HTR-8/SVneo (cell line): ENCODE measurements at regions not wholly inside any gene's neighbourhood (a gene's known extent, or its start where the extent isn't known, plus 50 kb on each side); places are given as distances from the start of the nearest gene placed in this dataset.

ENCODE experiments used
- DNase-seq: peaks from one replicate; pipeline ENCODE4 v3.0.0; 2011; ENCODE audit warnings: low spot score, mixed read lengths; ENCODE audit not compliant: insufficient read length
- FAIRE-seq: peaks from 2 replicates; lab custom pipeline; 2011; peaks lifted over from hg19 to GRCh38; lab: Jason Lieb, UNC

DNA sequence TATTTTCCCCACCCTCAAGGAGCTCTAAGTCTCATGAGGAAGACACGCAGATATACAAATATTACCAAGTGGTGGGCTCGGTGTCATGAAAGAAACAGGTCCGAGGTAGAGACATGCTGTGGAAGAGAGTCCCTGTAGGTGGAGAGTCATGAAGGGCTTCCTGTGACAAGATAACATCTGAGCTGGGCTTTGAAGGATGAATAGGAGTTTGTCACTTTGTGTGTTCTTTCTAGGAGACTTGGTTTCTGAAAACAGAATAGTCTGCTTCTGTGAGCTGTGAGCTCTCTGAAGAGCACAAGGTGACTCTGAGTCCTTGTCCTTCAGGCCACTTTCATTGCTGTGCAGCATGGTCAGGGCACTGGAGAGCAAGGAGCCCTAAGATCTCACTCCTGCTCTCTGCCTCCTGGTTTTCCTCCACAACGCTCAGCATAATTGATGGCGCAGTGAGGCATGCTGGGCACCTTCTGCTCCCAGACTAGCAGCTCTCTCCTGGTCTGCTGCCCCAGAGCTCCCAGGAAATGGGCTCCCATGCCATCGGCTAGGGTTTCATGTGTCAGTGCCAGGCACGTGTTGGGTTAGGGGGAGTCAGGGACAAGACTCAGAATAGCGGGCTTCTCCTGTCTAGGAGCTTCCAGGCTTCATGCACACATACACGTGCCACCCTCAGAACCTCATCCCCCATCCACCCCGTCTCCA is 209.9 kb upstream of the CSF3R start:
- FAIRE-seq: no peak

DNA sequence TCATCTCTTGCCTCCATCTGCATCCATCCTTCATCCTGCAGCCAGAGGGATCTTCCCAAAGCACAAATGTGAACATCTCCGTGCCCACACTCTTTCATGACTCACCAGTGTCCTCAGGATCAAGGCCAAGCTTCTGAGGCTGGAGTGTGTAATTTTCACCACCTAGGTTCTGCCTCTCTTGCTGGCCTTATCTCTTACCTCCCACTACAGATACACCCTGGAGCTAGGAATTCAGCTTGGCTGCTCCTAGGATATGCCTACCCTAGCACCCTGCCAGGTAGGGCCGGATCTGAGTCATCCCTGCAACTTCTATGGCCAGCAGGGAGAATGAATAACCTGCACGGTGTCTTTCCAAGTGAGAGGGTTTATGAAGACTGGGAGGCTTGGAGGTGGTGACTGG is 208.7 kb upstream of the CSF3R start:
- no peak for FAIRE-seq
- DNase-seq: no peak

More for the DNA sequence above, 209.9 kb upstream of the CSF3R start:
- DNase-seq: no peak

DNA sequence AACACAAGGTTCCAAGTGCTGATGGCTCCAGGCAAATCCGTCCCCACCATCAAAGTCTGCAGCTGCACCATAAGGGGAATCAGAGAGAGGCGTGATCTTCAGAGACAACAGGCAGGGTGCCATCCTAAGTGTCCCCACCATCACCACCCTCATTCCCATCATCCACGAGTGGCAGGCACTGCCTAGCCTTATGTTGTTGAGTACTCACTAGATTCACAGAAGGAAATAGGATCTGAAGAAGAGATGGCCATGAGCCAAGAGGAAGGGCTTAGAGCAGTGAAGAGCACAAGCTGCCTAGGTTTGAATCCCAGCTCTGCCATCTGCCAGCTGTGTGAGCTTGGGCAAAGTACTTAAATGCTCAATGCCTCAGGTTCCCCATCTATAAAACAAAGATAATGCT is 207.3 kb upstream of the CSF3R start:
- FAIRE-seq: no peak
- no peak for DNase-seq

DNA sequence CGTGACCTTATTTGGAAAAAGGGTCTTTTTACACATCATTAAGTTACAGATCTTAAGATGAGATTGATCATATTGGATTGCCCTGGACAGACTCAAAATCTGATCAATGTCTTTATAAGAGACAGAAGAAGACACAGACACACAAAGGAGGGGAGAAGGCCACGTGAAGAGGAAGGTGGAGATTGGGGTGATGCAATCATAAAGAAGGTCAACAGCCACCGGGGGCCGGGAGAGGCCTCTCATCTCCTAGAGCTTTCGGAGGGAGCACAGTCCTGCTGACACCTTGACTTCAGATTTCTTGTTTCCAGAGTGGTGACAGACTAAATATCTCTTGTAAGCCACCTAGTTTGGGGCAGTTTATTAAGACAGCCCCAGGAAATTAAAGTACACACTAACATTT is 204.6 kb upstream of the CSF3R start:
- no peak for FAIRE-seq
- DNase-seq: no peak

DNA sequence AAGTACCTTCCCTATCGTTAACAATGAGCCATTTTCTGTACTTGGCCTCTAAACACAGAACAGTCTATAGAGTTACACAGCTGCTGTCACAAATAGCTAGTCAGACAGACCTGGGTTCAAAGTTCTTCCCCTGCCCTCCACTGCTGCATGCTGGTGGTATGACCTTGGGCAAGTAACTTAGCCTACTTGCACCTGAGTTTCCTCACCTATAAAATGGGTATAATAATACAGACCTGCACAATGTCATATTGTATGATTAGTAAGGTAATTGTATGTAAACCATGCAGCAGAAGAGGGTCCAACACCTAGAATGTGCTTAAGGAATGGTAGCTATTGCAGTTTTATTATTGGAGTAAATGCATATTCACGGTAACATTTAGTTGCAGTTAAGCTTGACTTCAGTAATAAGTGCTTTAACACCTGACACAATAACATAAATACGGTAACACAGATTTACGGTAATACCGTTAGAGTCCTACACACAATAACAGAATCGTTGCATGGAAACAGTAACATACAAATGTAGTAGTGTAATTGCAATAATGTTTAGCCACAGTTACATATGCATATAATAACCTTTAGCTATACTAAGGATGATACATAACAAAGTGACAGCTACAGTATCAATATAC is 193.3 kb upstream of the CSF3R start:
- DNase-seq (no peak), FAIRE-seq (no peak)

DNA sequence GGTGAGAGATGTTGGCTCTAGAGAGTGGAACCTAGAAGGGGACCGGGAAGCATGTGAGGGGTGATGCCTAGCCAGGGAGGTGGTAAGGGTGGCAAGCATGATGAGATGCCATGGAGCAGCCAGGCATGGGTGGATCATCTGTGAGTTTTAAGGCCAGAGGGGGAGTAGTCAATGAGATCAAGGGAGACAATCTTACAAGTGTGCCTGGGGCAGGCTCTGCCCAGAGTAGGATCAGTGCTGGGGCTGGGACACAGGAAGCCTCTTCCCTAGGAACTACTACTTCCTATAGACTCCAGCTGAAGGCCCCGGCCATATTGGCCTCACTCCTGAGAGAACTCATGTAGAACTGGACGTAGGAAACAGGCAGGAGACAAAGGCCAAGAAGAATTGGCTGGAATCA is 192.4 kb upstream of the CSF3R start:
- FAIRE-seq: no peak
- DNase-seq: no peak

DNA sequence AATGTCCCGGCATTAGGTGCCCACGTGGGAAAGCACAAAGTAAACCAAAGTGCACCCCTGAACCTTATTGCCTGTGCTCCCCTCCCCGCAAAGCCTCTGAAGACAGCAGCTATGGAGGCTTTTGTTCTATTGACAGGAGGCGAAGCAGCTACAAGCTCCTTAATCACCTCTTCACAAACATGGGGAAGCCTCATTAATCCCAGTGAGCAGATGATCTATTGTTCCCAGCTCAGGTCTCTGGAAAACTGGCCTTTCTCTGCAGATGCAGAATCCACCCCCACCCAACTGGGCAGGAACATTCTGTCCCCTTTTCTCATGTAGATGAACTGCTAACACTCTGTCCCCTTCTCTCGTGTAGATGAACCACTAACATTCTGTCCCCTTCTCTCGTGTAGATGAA is 190.5 kb upstream of the CSF3R start:
- DNase-seq (no peak), FAIRE-seq (no peak)

DNA sequence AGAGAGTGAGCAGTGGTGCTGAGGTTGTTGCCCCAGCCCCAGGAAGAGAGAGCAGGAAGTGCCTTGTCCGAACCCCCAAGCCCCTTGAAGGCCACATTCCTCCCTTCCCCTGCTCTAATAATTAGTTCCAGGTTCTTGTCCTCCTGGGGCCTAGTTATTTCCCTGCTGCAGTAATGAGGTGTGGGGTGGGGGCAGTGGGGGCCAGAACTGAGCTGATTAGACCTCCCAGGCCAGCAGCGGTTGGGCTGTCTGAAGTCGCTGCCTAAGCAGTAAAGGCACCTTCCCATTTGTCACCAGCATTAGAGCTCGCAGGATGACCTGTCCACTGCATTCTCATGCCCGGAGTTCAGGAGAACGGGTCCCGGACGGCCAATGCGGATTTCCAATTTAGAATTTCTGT is 186.5 kb upstream of the CSF3R start:
- FAIRE-seq: no peak

DNA sequence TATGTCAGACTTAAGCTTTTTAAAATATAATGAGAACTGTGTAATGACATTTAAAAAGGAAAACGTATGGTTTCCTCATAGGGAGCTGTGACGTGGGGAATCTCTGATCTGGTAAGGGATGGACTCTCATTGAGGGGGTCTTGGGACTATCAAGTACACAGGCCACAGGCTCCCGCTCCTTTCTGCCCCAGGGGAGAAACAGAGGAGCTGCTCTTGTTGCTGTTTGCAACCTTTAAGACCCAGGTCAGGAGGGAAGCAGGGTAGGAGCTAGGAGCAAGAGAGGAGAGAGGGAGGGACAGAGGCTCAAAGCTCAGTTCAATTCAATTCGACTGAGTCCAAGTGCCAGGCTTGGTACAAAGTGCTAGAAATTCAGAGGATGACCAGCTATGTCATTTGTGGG is 185.1 kb upstream of the CSF3R start:
- DNase-seq: no peak
- no peak for FAIRE-seq

More for the DNA sequence above, 186.5 kb upstream of the CSF3R start:
- no peak for DNase-seq

DNA sequence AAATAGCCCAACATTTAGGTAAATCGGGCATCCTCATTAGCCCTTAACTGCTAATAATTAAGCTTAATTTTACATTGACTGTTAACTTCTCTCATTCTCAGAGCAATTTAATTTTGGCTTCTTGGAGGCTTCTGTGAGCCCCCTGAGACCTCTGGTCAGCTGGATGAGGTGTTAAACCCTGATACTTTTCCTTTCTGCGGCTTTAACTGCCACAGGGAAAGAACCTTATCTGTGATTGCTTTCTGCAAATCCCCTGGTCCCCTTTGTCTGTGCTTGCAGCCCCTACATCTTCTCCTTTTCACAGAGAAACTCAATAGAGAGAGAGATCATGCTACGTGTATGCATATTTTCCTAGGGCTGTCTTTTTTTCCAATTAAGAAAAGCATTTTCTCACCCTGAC is 184.5 kb upstream of the CSF3R start:
- DNase-seq (no peak), FAIRE-seq (no peak)

DNA sequence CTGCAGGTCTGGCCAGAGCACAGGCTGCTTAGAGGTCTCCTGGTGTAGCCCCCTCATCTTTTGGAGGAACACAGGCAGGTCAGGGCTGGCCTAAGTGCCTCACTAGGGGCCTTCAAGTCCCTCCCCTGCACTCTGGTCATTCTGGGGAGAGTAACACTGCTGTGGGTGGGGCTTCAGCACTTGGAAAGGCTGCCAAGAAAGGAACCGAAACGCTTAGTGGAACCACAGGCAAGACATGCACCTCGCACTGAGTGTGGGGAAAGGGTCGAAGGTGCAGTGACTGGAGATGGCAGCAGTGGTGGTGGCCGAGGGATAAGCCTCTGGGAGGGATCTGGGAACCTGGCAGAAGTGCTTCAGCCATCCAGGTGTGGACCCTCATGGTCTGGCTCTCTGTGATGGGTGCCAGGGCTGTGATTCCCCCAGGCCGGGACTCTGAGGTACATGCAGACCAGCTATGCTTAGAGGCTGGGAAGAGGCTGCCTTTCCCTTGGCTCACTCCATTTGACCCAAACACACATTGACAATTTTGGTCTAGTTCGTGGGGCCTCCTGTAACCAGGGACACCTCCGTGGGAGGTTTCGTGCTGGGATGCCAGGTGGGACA is 182.9 kb upstream of the CSF3R start:
- DNase-seq (no peak), FAIRE-seq (no peak)

DNA sequence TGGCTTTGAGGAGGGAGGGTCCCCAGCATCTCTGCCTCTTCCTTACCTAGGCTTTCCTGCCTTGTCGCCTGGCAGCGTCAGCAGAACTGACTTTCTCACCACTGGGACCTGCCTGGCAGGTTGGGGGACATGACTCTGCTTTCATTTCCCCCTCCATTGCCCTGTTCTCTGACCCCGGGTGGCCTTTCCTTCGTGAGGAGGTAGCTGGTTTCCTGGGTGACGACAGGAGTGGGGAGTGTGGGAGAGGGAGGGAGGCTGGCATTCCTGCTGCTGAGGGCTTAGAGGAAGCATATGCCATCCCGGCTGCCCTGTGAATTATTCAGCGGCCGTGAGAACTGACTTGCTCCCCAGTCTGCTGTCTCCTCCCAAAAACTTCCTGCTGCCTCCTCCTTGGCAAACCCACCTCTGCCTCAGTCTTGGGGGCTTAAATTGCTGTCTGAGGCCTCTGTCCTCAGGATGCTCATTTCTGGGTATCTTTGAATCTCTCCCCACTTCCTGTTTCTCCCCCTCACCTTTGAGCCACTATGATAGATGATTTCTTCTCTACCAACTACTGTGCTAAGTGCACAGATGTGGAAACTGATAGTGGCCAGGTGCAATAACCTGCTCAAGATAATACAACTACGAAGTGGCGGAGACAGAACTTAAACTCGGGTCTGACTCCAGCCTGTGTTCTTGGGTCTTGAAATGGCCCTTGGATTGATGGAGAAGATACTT is 182.0 kb upstream of the CSF3R start:
- DNase-seq: no peak
- no peak for FAIRE-seq

DNA sequence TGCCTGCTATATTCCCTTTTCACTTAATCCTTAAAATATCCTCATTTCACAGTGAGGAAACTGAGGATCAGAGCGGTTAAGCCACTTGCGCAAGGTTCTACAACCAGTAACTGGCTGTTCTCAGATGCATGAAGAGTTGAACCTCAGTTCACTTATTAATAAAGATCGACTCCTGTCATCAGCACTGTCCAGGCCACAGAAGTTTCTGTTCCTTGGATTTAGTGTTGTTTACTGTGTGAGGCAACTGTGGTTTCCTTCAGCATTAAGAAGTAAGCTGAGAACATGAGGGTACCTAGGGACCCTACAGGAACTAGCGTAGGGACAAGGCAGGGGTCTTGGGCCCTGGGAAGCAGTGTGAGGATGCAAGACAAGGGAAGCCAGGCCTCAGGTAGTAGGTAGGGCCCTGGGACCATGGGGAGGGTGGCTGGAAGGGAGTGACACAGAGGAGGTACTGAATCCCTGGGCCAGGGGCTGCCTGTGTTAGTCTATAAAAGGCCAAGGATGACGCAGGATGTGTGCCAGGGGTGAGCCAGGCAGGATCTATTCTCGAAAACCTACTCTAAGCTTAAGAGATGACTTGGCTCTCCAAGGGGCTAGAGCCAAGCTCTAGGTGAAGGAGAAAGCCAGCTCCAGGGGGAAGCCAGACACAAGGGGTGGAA is 181.2 kb upstream of the CSF3R start:
- FAIRE-seq (no peak), DNase-seq (no peak)

DNA sequence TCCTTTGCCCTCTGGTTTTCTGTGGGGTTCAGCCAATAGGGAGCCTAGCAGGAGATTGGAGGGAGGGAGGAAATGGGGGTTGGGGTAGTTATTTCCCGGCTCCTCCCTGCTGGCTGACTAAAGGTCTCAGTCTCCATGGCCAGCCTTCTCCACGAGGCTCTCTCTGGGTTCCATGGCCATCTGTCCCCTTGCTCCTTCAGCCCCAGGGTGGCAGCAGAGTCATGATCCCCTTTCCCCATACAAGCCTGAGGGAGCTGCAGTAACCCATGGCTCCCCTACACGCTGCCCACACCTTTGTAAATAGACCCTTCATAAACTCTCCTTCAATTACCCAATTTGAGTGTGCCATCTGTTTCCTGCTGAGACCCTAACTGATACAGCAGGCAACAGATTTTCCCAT is 176.1 kb upstream of the CSF3R start:
- DNase-seq (no peak), FAIRE-seq (no peak)

DNA sequence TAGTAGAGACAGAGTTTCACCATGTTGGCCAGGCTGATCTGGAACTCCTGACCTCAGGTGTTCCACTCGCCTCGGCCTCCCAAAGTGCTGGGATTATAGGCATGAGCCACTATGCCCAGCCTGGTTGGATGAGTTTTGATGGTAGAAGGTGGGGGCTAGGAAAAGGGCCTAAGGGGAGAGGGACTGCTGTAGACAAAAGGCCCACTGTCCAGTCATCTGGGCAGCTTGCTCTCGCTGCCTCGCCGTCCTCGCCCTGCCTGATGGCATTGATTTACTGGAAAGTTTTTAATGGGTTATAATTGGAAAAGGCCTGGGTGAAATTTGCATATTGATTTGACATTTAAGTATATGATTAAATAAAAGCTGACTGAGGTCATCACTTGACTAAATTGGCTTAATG is 175.1 kb upstream of the CSF3R start:
- no peak for DNase-seq
- FAIRE-seq: no peak

DNA sequence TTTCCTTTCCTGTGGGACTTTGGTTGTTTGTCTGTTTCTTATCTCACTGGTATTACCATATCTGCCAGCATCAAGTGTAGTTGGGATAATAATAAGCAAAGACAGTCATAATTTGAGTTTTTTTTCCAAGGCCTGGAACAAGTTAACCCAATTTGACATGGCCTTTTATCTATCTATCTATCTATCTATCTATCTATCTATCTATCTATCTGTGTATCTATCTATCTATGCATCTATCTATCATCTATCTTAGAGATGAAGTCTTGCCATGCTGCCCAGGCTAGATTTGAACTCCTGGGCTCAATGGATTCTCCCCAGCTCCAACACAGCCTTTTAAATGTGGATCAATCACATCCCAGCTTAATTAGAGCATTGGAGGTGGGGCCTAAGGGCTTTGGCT is 174.1 kb upstream of the CSF3R start:
- no peak for FAIRE-seq
- DNase-seq: no peak

DNA sequence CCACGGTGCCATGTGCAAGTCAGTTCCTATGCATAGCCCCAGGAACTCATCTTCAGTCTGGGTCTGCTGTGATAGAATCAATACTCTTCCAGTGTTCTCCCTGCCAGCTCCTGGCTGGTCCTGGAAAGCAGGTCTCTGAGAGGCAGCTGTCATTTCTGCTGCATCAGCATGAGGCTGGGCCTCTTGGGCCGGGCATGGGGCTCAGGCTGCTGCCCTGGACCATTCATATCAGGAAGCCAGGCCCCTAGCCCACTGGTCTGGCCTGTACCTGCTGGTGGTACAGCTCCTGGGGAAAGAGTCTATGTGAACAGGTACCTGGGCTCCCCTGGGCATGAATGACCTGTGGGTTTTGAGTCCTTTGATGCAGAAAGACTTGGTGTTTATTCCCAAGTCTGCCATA is 173.6 kb upstream of the CSF3R start:
- DNase-seq: no peak
- FAIRE-seq: no peak

DNA sequence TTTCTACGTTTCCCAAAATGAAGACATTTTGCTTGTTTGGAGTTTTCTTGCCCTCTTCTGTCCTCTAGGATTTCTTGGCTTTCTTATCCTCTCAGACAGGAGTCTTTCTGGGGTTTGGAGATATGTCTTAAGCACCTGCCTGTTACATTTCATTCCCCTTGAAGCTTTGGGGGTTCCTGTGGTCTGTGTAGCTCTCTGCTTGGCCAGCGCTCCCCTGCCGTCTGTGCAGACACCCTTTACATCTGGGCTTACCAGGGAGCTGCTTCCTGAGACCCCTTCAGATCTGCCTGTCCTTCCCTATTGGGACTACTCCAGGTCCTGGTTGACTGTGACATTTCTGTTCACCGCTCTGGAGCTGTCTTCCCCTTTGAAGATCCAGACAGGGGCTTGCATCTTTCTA is 171.9 kb upstream of the CSF3R start:
- FAIRE-seq: no peak

DNA sequence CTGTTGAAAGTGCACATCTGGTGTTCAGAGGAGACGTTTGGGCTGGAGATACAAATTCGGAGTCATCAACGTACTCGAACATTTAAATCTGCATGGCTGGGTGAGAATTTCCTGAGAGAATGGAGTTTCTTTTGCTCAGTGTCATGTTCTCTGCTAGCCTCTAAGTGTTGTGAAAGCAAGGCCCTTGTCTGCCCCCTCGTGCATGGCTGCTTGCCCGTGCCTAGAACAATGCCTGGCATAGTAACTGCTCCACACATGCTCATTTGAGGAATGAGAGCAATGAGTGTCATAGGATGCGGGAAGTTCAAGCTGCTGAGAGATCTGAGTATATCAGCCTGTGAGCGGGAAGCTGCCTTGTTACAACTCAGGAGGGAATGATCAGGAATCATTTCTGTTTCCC is 171.1 kb upstream of the CSF3R start:
- no peak for FAIRE-seq
- DNase-seq: no peak

More for the DNA sequence above, 171.9 kb upstream of the CSF3R start:
- no peak for DNase-seq

DNA sequence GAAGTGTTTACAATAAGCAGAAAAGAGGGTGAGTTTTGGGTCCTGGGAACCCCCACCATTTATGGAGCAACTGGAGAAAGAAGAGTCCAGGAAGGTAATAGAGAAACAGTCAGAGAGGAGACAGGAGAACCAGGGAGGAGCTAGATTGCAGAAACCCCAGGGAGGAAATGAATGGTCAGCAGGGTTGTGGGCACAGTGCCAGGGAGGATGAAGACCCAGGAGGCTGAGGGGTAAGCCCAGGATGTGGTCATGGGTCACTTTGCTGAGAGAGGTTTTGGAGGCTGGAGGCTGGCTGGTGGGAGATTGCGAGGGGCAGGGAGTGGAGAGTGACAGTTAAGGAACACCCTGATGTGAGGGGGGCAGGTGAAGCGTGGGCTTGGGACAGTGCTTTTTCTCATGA is 169.9 kb upstream of the CSF3R start:
- no peak for FAIRE-seq
- DNase-seq: no peak

DNA sequence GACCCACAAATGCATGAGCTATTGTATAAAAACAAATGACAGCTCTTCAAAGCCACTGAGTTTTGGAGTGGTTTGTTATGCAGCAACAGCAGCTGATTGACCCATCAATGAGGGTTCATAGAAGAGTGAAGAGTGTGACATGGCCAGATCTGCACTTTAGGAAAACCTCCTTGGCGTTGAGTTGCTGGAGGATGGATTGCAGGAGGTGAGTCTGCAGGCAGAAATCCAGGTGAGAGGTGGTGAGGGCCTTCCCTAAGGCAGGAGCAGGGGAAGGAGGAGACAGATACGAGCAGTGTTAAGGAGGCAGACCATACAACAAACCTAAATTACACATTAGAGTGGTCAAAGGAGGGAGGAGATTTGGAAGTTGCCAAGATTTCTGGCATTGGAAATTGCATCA is 169.3 kb upstream of the CSF3R start:
- FAIRE-seq: no peak
- DNase-seq: no peak
